ENCODE measurements at regions not wholly inside any gene's neighbourhood (a gene's known extent, or its start where the extent isn't known, plus 50 kb on each side); places are given as distances from the start of the nearest gene placed in this dataset.

GRCh38 chr15:96123028-96123400 lies 207.5 kb upstream of the NR2F2 start:
- no peak for TF ChIP-seq EZH2 (optimal IDR thresholded peaks at IDR 0.05; ENCODE audit: low read depth, low read length)
- no peak for DNase-seq
- Histone ChIP-seq H3K79me2 (ENCODE audit: low read length) (no peaks in the 10 kb centered on the region), H3K9ac (ENCODE audit: low read length) (no peak overlapping the region), H3K9me3 (replicated peaks; ENCODE audit: insufficient read depth, low read length) (no peaks in the 10 kb centered on the region), H3K4me2 (ENCODE audit: low read depth, low read length) (no peak overlapping the region), H3K4me3 (ENCODE audit: low read length) (no peak overlapping the region), H3K9me2 (replicated peaks; ENCODE audit: insufficient read depth, low read length) (no peaks in the 10 kb centered on the region), H3K27me3 (replicated peaks; ENCODE audit: insufficient read depth, low read length) (no peaks in the 10 kb centered on the region), H3F3A (ENCODE audit: insufficient read depth, low read length) (no peaks in the 10 kb centered on the region), H2AFZ (ENCODE audit: low read length) (no peak overlapping the region), H3K4me1 (ENCODE audit: low read length) (peaks cover 9% of the 10 kb centered on the region; the same call in 1 of the 2 replicates), H3K36me3 (replicated peaks; ENCODE audit: insufficient read depth, low read length) (no peaks in the 10 kb centered on the region), H3K27ac (ENCODE audit: low read length) (no peak overlapping the region), H4K20me1 (ENCODE audit: insufficient read depth, low read length) (no peaks in the 10 kb centered on the region)

GRCh38 chr15:96123630-96124187 lies 206.8 kb upstream of the NR2F2 start:
- H3K9ac ChIP-seq (ENCODE audit: low read length): no peak overlapping the region
- no peak overlapping the region for H2AFZ ChIP-seq (ENCODE audit: low read length)
- H3K9me2 ChIP-seq (replicated peaks; ENCODE audit: insufficient read depth, low read length): no peaks in the 10 kb centered on the region
- no peak overlapping the region for H3K4me3 ChIP-seq (ENCODE audit: low read length)
- H3F3A ChIP-seq (ENCODE audit: insufficient read depth, low read length): no peaks in the 10 kb centered on the region
- H3K9me3 ChIP-seq (replicated peaks; ENCODE audit: insufficient read depth, low read length): no peaks in the 10 kb centered on the region
- no peak overlapping the region for H3K27ac ChIP-seq (ENCODE audit: low read length)
- H3K79me2 ChIP-seq (ENCODE audit: low read length): no peaks in the 10 kb centered on the region
- no peaks in the 10 kb centered on the region for H4K20me1 ChIP-seq (ENCODE audit: insufficient read depth, low read length)
- H3K36me3 ChIP-seq (replicated peaks; ENCODE audit: insufficient read depth, low read length): no peaks in the 10 kb centered on the region
- H3K27me3 ChIP-seq (replicated peaks; ENCODE audit: insufficient read depth, low read length): no peaks in the 10 kb centered on the region
- DNase-seq: no peak
- H3K4me1 ChIP-seq (ENCODE audit: low read length): peaks cover 9% of the 10 kb centered on the region; the same call in 1 of the 2 replicates
- no peak overlapping the region for H3K4me2 ChIP-seq (ENCODE audit: low read depth, low read length)
- TF ChIP-seq CTCF (IDR thresholded peaks at IDR 0.05; ENCODE audit: low read length): no peak

GRCh38 chr15:96124436-96124835 lies 206.1 kb upstream of the NR2F2 start:
- Histone ChIP-seq H3K4me2 (ENCODE audit: low read depth, low read length) (no peak overlapping the region), H3K9ac (ENCODE audit: low read length) (no peak overlapping the region), H3K27me3 (replicated peaks; ENCODE audit: insufficient read depth, low read length) (no peaks in the 10 kb centered on the region), H3F3A (ENCODE audit: insufficient read depth, low read length) (no peaks in the 10 kb centered on the region), H3K79me2 (ENCODE audit: low read length) (no peaks in the 10 kb centered on the region), H2AFZ (ENCODE audit: low read length) (no peak overlapping the region), H4K20me1 (ENCODE audit: insufficient read depth, low read length) (no peaks in the 10 kb centered on the region), H3K4me3 (ENCODE audit: low read length) (no peak overlapping the region), H3K4me1 (ENCODE audit: low read length) (peaks cover 9% of the 10 kb centered on the region; the same call in 1 of the 2 replicates), H3K27ac (ENCODE audit: low read length) (no peak overlapping the region), H3K9me2 (replicated peaks; ENCODE audit: insufficient read depth, low read length) (no peaks in the 10 kb centered on the region), H3K36me3 (replicated peaks; ENCODE audit: insufficient read depth, low read length) (no peaks in the 10 kb centered on the region), H3K9me3 (replicated peaks; ENCODE audit: insufficient read depth, low read length) (no peaks in the 10 kb centered on the region)
- no peak for DNase-seq
- no peak for TF ChIP-seq EZH2 (optimal IDR thresholded peaks at IDR 0.05; ENCODE audit: low read depth, low read length)
- TF ChIP-seq CTCF (IDR thresholded peaks at IDR 0.05; ENCODE audit: low read length): no peak
- no peak for TF ChIP-seq EZH2phosphoT487 (IDR thresholded peaks at IDR 0.05; ENCODE audit: low read length)

- TF ChIP-seq CTCF (IDR thresholded peaks at IDR 0.05; ENCODE audit: low read length): no peak
- TF ChIP-seq EZH2phosphoT487 (IDR thresholded peaks at IDR 0.05; ENCODE audit: low read length): no peak
- Histone ChIP-seq H4K20me1 (ENCODE audit: insufficient read depth, low read length) (no peaks in the 10 kb centered on the region), H3K27ac (ENCODE audit: low read length) (no peak overlapping the region), H3F3A (ENCODE audit: insufficient read depth, low read length) (no peaks in the 10 kb centered on the region), H3K9me3 (replicated peaks; ENCODE audit: insufficient read depth, low read length) (no peaks in the 10 kb centered on the region), H2AFZ (ENCODE audit: low read length) (no peak overlapping the region), H3K9ac (ENCODE audit: low read length) (no peak overlapping the region), H3K36me3 (replicated peaks; ENCODE audit: insufficient read depth, low read length) (no peaks in the 10 kb centered on the region), H3K79me2 (ENCODE audit: low read length) (no peaks in the 10 kb centered on the region), H3K4me1 (ENCODE audit: low read length) (peaks cover 14% of the 10 kb centered on the region; the same call in 1 of the 2 replicates), H3K4me2 (ENCODE audit: low read depth, low read length) (no peak overlapping the region), H3K4me3 (ENCODE audit: low read length) (no peak overlapping the region), H3K27me3 (replicated peaks; ENCODE audit: insufficient read depth, low read length) (no peaks in the 10 kb centered on the region), H3K9me2 (replicated peaks; ENCODE audit: insufficient read depth, low read length) (no peaks in the 10 kb centered on the region)
- no peak for DNase-seq
Observed at GRCh38 chr15:96125721-96126415, 204.6 kb upstream of the NR2F2 start.

Data from MM.1S (cell line).